Activated CD4-positive, alpha-beta T cell treated with anti-CD3 and anti-CD28 coated beads, Interleukin-2, amount 10 ng/mL, durations not matched to agents 24 days and 14 days (primary cell): ENCODE measurements at regions not wholly inside any gene's neighbourhood (a gene's known extent, or its start where the extent isn't known, plus 50 kb on each side); places are given as distances from the start of the nearest gene placed in this dataset.

ENCODE experiments used
- DNase-seq: peaks from one replicate; pipeline ENCODE4 v3.0.0; 2022
- H3K27ac Mint-ChIP-seq: one replicate; pipeline ENCODE4 v1.8.0; 2022; ENCODE audit warnings: mild to moderate bottlenecking, mixed read lengths
- H3K27me3 Mint-ChIP-seq: one replicate; pipeline ENCODE4 v1.8.0; 2022; ENCODE audit warnings: mixed read lengths
- H3K36me3 Mint-ChIP-seq: one replicate; pipeline ENCODE4 v1.8.0; 2022; ENCODE audit warnings: low read depth, mild to moderate bottlenecking, mixed read lengths
- H3K4me1 Mint-ChIP-seq: one replicate; pipeline ENCODE4 v1.8.0; 2021; ENCODE audit warnings: mixed read lengths
- H3K4me3 Mint-ChIP-seq: one replicate; pipeline ENCODE4 v1.8.0; 2022; ENCODE audit warnings: mild to moderate bottlenecking, moderate library complexity, mixed read lengths
- H3K9me3 Mint-ChIP-seq: one replicate; pipeline ENCODE4 v1.8.0; 2021; ENCODE audit warnings: mixed read lengths
- intact Hi-C: fragments of 100-400 bp; cut with micrococcal nuclease; formaldehyde crosslinking; loops from one replicate; pipeline ENCODE4 v1.15.1; 2023

DNA sequence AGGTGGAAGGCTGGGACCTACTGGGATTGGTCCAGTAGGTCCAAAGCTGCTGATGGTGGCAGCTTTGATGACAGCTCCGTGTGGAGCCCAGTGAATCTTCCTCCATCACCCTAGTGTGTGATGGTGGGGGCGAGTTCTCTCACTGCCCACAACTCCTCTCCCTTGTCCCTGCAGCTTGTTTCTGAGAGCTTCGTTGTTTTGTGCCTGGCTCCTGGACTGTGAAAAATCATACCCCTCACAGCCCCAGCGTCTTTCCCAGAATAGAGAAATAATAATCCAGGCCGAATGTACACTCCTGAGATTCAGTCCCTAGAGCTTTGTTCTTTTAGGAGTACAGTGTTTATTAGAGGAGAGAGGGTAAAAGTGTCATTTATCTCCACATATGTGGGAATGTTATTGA lies 372.2 kb downstream of the ENC1 start:
- H3K4me1 Mint-ChIP-seq, result no peaks in the 10 kb centered on the region
- no peaks in the 10 kb centered on the region for H3K27me3 Mint-ChIP-seq
- no peaks in the 10 kb centered on the region for H3K9me3 Mint-ChIP-seq
- no peak overlapping the region for H3K4me3 Mint-ChIP-seq
- no peaks in the 10 kb centered on the region for H3K36me3 Mint-ChIP-seq
- DNase-seq, result no peak
- intact Hi-C loops, result no loop called here
- H3K27ac Mint-ChIP-seq, result no peak overlapping the region

DNA sequence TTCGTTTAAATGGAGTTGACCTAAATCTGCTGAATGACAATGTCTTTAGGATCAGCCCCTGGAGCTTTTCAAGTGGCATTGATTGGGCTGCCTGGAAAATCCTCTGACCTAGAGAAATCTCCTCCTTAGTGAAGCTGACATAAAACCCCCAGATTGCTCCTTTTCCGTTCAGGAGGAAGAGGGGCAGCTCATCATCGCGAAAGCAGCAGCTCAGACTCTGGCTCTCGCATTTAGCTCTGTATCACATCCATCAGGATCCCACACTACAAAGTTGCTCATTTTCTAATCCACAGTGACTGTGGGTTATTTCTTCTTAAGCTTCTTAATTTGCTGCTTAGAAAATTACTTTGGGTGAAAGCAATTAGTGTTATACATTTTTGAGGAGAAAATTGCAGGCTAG lies 373.7 kb downstream of the ENC1 start:
- no peaks in the 10 kb centered on the region for H3K9me3 Mint-ChIP-seq
- no peaks in the 10 kb centered on the region for H3K27me3 Mint-ChIP-seq
- no peak for DNase-seq
- intact Hi-C loops, result no loop called here
- H3K4me3 Mint-ChIP-seq, result no peak overlapping the region
- H3K36me3 Mint-ChIP-seq, result no peaks in the 10 kb centered on the region
- no peak overlapping the region for H3K27ac Mint-ChIP-seq
- H3K4me1 Mint-ChIP-seq, result no peaks in the 10 kb centered on the region

DNA sequence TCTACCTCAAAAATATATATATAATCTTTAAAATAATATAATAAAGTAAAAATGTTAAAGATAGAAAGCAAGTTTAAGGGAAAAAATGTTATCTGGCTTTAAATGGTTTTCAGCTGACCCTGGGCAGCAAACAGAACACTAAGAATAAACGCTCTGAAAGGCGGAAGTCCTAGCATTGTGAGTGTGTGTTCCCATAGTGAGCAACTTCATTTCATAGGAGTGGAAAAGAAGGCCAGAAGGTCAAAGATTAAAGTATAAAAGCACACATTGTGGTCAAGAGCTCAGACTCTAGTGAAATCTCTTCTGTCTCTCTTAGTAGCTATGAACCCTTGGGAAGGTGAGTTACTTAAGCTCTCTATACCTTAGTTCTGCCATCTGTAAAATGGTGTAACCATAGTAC lies 374.4 kb downstream of the ENC1 start:
- no peaks in the 10 kb centered on the region for H3K4me1 Mint-ChIP-seq
- H3K9me3 Mint-ChIP-seq, result no peaks in the 10 kb centered on the region
- no peaks in the 10 kb centered on the region for H3K36me3 Mint-ChIP-seq
- intact Hi-C loops, result no loop called here
- H3K27me3 Mint-ChIP-seq, result no peaks in the 10 kb centered on the region
- no peak overlapping the region for H3K27ac Mint-ChIP-seq
- H3K4me3 Mint-ChIP-seq, result no peak overlapping the region
- no peak for DNase-seq

DNA sequence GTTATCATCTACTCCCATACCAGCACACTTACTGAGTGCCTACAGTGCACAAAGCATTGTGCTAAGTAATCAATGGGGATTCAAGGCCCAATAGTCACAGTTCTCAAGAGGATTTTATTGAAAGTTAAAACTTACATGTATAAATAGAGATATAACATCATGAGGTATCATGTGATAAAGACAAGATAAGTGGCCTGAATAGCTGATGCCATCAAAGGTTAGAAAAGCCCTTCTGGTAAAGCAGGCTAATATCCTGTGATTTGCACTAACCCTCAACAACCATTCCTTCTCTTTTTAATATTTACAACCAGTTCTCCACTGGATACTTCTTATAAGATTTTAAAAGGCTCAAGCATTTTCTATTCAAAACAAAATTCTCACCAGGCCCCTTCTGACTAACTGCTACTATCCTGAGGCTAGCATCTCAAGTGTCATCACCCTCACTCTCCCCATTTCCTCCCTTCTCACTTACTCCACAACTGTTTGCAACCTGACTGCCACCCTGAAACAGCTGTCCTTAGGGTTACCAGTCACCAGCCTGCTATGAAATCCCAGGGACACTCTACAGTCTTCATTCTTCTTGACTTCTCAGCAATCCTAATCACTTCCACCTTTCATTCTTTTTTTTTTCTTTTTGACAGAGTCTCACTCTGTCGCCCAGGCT lies 377.9 kb downstream of the ENC1 start:
- Mint-ChIP-seq H3K9me3 (no peaks in the 10 kb centered on the region), H3K27ac (no peak overlapping the region), H3K36me3 (no peaks in the 10 kb centered on the region), H3K4me3 (no peak overlapping the region), H3K4me1 (no peaks in the 10 kb centered on the region), H3K27me3 (peaks cover 4% of the 10 kb centered on the region)
- intact Hi-C loops, result no loop called here
- no peak for DNase-seq

DNA sequence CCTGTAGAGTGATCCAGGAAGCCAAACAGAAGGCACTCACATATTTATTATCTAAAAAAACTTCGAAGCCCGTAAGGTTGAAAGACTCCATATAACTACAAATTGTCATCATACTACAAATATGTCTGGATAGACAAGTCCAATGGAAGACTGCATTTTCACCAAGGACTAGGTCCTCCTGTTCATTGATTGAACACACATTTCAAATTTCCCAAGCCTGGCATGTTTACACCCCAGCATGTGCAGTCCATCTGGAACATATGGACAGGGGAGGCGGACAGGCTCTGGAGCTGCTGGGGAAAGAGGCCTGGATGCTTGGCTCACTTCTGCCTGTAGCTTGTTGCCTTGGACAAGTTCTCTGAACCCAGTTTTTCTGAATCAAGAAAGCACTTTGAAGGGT lies 378.7 kb downstream of the ENC1 start:
- Mint-ChIP-seq H3K4me1 (no peaks in the 10 kb centered on the region), H3K36me3 (no peaks in the 10 kb centered on the region), H3K27ac (no peak overlapping the region), H3K4me3 (no peak overlapping the region), H3K27me3 (peaks cover 4% of the 10 kb centered on the region), H3K9me3 (no peaks in the 10 kb centered on the region)
- DNase-seq, result no peak
- intact Hi-C loops, result no loop called here

DNA sequence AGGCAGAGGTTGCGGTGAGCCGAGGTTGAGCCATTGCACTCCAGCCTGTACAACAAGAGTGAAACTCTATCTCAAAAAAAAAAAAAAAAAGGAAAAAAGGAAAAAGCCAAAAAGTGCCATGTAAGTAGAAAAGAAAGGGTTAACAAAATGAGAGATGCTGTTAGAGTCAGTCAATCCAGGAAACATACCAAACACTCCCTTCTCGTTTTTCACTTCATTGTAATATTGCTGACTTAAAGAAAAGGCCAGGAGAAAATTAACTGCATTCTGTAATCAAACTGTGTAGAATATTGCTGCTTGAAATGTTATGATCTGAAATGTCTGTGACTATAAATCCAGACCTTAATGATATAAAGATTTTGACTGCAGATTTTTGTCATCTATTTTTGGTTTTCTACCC lies 379.1 kb downstream of the ENC1 start:
- Mint-ChIP-seq H3K27me3 (peaks cover 4% of the 10 kb centered on the region), H3K27ac (no peak overlapping the region), H3K4me1 (no peaks in the 10 kb centered on the region), H3K36me3 (no peaks in the 10 kb centered on the region), H3K9me3 (no peaks in the 10 kb centered on the region), H3K4me3 (no peak overlapping the region)
- no peak for DNase-seq
- intact Hi-C loops, result no loop called here

DNA sequence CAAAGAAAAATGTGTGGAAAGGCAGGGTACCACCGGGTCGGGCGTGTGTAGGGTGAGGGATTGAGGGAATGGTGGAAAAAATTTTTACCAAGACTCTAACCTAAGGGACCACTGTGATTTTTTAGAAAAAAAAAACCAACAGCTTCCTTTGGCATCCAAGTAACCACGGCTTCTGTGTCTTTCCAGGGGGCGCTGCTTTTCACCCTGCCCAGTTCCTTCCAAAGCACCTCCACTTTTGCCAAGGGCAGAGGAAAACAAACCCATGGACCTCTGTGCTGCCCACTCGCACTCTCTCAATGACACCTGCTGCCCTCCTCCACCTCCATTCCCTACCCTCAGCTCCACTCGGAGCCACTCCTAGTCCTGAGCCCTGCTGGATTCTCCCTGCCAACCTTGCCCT lies 381.0 kb downstream of the ENC1 start:
- Mint-ChIP-seq H3K4me3 (no peak overlapping the region), H3K27ac (no peak overlapping the region), H3K36me3 (no peaks in the 10 kb centered on the region), H3K9me3 (no peaks in the 10 kb centered on the region), H3K27me3 (peaks cover 4% of the 10 kb centered on the region), H3K4me1 (no peaks in the 10 kb centered on the region)
- intact Hi-C loops, result no loop called here
- no peak for DNase-seq

DNA sequence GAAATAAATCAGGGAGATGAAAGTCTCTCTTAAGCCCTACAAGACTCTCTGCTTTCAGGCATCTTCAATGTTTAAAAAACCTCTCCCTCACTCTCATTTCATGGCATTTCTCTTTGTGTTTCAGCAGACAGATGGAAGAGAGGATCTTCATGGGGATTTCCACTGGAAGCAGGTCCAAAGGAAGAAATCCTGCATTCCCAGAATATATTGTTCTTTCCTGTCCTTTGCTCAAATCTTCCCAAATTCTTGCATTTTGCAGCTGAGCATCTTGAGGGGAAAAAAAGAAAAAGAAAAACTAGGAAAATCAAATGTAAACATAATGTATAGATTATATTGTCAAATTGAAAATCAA lies 382.2 kb downstream of the ENC1 start:
- Mint-ChIP-seq H3K4me3 (no peak overlapping the region), H3K9me3 (no peaks in the 10 kb centered on the region), H3K4me1 (no peaks in the 10 kb centered on the region), H3K27ac (no peak overlapping the region), H3K36me3 (no peaks in the 10 kb centered on the region), H3K27me3 (peaks cover 4% of the 10 kb centered on the region)
- DNase-seq, result no peak
- intact Hi-C loops, result no loop called here

DNA sequence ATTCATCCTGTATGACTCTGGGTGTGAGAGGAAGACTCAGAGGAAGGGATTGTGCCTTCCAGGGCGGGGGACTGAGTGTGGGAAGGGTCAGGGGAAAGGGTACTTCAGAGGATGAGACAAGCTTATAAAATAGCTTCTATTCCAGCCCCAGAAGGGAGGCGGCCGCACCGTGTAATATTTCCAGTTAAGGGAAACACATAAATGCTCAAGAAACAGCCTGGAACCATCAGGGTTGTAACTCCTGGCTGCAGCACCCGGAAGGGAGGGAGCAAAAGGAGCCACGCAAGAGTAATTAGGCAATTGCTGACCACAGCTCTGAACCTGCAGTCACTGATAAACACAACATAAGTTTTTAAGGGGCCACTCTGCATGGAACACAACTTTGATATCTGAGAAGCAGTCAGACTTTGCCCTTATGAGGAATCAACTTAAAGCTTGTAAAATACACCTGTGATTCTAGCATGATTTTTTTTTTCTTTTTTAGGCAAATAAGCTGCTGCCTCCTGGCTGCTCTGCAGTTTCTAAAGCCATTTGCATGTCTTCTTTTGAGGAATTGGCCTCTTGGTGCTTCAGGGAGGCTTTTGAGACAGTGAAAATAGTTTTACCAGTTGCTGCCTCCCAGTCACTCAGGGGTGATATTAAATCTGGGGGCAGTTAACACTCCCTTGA lies 382.7 kb downstream of the ENC1 start:
- Mint-ChIP-seq H3K4me1 (no peaks in the 10 kb centered on the region), H3K27me3 (peaks cover 4% of the 10 kb centered on the region), H3K9me3 (no peaks in the 10 kb centered on the region), H3K4me3 (no peak overlapping the region), H3K36me3 (no peaks in the 10 kb centered on the region), H3K27ac (no peak overlapping the region)
- DNase-seq, result no peak
- intact Hi-C loops, result no loop called here

DNA sequence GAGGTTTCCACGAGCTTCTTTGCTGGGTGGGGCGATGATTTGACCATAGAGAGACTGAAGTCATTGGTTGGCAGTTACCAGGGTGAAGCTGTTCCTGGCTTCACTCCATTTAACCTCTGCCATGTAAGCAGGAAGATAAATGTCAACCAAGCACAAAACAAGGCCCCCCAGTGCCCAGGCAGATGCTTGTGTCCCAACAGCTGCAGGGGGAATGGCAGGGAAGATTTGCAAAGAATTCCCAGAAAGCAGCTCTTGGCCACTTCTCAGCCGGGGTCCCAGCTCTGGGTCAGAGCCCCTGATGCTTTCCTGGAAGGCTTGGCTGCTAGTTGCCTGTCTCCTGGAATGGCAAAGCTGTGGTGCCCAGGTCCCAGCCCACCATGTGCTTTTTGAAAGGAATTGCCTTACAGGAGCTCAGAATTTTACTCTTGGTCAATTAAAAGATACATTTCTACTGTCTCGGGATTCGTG lies 383.4 kb downstream of the ENC1 start:
- intact Hi-C loops, result no loop called here
- Mint-ChIP-seq H3K27ac (no peak overlapping the region), H3K4me1 (no peaks in the 10 kb centered on the region), H3K9me3 (no peaks in the 10 kb centered on the region), H3K27me3 (peaks cover 4% of the 10 kb centered on the region), H3K36me3 (no peaks in the 10 kb centered on the region), H3K4me3 (no peak overlapping the region)
- DNase-seq, result no peak

DNA sequence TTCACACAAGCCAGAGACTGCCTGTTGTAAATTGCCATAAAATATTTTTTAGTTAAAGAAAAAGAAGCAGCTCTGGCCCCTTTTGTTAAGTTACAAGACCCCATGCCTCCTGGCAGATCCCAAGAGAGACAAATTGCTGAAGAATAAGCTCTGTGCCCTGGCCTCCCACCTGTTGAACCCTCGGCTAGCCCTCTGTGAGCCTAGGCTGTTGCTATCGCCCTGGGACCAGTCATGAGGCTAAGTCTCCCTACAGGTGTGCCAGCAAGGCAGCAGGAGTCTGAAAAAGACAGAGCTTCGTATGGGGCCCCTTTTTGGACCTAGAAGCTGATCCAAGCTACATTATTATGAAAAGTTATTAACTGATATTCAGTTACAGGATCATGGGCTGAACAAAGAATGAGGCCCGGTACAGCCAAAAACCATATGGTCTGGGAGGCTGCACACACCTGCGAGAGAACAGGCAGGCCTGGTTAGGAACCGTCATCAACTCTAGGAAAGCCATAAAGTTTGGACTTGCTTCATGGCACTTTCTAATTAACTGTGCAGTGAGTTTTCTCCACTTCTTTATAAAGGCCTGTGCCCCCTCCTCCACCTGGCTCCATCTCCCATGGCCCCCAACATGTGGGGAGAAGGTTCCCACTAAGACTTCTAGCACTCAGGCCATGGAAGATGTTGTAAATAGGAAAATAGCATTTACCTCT lies 384.7 kb downstream of the ENC1 start:
- no peaks in the 10 kb centered on the region for H3K4me1 Mint-ChIP-seq
- no peaks in the 10 kb centered on the region for H3K9me3 Mint-ChIP-seq
- intact Hi-C loops, result no loop called here
- H3K4me3 Mint-ChIP-seq, result no peak overlapping the region
- H3K27me3 Mint-ChIP-seq, result peaks cover 4% of the 10 kb centered on the region
- no peak for DNase-seq
- no peak overlapping the region for H3K27ac Mint-ChIP-seq
- no peaks in the 10 kb centered on the region for H3K36me3 Mint-ChIP-seq

DNA sequence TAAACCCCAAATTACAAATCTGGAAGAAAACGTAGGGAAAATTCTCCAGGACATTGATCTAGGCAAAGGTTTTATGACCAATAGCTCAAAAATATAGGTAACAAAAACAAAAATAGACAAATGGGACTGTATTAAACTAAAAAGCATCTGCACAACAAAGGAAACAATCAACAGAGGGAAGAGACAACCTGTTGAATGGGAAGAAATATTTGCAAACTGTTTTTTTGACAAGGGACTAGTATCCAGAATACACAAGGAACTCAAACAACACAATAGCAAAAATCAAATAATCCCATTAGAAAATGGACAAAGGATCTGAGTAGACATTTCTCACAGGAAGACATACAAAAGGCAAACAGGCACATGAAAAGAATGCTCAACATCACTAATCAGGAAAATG lies 386.3 kb downstream of the ENC1 start:
- H3K4me1 Mint-ChIP-seq, result no peaks in the 10 kb centered on the region
- intact Hi-C loops, result no loop called here
- no peaks in the 10 kb centered on the region for H3K36me3 Mint-ChIP-seq
- H3K9me3 Mint-ChIP-seq, result no peaks in the 10 kb centered on the region
- H3K27me3 Mint-ChIP-seq, result peaks cover 4% of the 10 kb centered on the region
- DNase-seq, result no peak
- no peak overlapping the region for H3K27ac Mint-ChIP-seq
- no peak overlapping the region for H3K4me3 Mint-ChIP-seq

DNA sequence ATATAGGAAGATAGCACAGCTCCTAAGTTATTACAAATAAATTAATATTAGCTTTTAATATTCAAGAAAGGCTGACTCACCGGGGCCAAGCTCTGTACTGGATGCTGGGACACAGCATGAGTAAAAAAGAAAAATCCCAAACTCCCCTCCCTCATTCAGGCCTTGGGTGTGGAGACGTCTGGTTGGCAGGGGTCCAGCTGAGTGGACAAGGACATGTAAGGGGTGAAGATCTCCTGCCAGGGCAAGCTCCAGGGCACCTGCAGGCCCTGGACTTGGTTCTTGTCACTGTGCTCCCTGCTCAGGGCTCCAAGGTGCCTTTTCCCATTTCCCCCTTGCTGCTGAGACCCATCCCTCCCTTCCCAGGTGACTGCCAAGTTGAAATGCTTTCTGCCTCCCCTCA lies 388.5 kb downstream of the ENC1 start:
- DNase-seq, result no peak
- Mint-ChIP-seq H3K4me3 (no peak overlapping the region), H3K27me3 (no peaks in the 10 kb centered on the region), H3K36me3 (no peaks in the 10 kb centered on the region), H3K9me3 (no peaks in the 10 kb centered on the region), H3K4me1 (no peaks in the 10 kb centered on the region), H3K27ac (no peak overlapping the region)
- intact Hi-C loops, result no loop called here

DNA sequence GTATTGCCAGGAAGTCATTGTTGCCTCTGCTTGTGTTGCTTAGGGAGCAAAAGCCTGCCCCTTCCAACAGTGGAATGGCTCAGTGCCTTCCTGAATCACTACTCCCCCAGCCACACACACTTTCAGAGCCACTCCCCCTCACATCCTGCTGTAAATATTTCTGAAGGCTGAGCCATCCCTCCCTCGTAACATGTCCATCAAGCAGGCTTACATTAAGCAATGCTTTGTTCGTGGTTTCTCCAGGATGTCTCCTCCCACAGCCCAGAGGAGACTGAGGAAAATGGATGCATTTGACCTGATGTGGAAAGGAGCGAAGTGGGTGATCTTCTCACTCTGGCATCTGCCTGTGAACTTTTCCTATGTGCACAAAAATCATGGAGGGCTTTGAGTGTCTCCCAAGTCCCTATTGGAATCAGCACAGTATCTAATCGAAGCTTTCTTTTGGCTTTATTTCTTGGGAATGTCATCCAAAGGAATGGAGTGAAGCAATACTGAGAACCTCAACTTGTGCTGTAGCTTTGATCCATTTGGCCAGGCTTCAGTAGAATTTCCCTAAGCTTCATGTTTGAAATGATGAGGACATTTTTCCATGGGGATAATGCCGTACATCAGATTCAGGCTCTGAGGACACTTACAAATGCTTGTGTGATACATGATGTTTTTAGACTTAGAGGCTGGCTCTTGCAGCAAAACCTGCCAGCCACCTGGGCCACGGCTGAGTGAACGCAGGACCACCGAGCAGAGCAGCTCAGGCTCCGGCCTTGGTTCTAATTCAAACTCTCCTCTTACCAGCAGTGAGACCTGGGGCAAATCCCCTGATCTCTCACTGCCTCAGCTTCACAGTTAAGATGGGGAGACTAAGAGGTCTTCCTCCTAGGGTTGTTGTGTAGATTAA lies 389.1 kb downstream of the ENC1 start:
- Mint-ChIP-seq H3K4me1 (no peaks in the 10 kb centered on the region), H3K27ac (no peak overlapping the region), H3K9me3 (no peaks in the 10 kb centered on the region), H3K27me3 (no peaks in the 10 kb centered on the region), H3K4me3 (no peak overlapping the region), H3K36me3 (no peaks in the 10 kb centered on the region)
- intact Hi-C loops, result no loop called here
- no peak for DNase-seq
